Colonic mucosa (tissue), 4 donors: ENCODE measurements at regions not wholly inside any gene's neighbourhood (a gene's known extent, or its start where the extent isn't known, plus 50 kb on each side); places are given as distances from the start of the nearest gene placed in this dataset.

Experiments used
- DNase-seq: peaks from one replicate; pipeline ENCODE4 v3.0.0-alpha.2; 2020
- H3K27ac ChIP-seq: fragments of 200-600 bp; one replicate; pipeline ENCODE4 v1.8.0; 2021
- H3K27me3 ChIP-seq: fragments of 200-600 bp; one replicate; pipeline ENCODE4 v1.8.0; 2021
- H3K36me3 ChIP-seq: fragments of 200-600 bp; one replicate; pipeline ENCODE4 v1.8.0; 2021
- H3K4me1 ChIP-seq: fragments of 200-600 bp; one replicate; pipeline ENCODE4 v1.8.0; 2021; ENCODE audit warnings: mild to moderate bottlenecking
- H3K4me3 ChIP-seq: fragments of 200-600 bp; one replicate; pipeline ENCODE4 v1.8.0; 2021
- H3K9ac ChIP-seq, 2 donors: one replicate each; pipeline ENCODE4 v1.7.0; 2013; ENCODE audit warnings: control low read depth in 2 of 2, low read depth in 2 of 2, low read length in 2 of 2
- H3K9me3 ChIP-seq: fragments of 200-600 bp; one replicate; pipeline ENCODE4 v1.8.0; 2021
- CTCF ChIP-seq: fragments of 200-600 bp; IDR thresholded peaks from one replicate; pipeline ENCODE4 v1.8.0; 2022; ENCODE audit warnings: antibody characterized with exemption, mild to moderate bottlenecking
- intact Hi-C: fragments of 100-400 bp; cut with DNase I; formaldehyde crosslinking; loops from one replicate; pipeline ENCODE4 v1.14.1; 2022
- donor health status: healthy.
- donor health status: DM: no; HTN: no; CAD: no.
- donor health status: DM: no; HTN: no; CAD: no.

- Histone ChIP-seq H3K4me3 (no peak overlapping the region), H3K4me1 (no peaks in the 10 kb centered on the region), H3K36me3 (no peaks in the 10 kb centered on the region), H3K27me3 (no peaks in the 10 kb centered on the region), H3K9me3 (no peaks in the 10 kb centered on the region), H3K9ac (no peak overlapping the region), H3K27ac (no peak overlapping the region)
- TF ChIP-seq CTCF = no peak
- intact Hi-C loops = no loop called here
- DNase-seq = no peak
These were observed 110.4 kb downstream of the RPL22L1 start for GRCh38 chr3:170759511-170760173.

- Histone ChIP-seq H3K36me3 (no peaks in the 10 kb centered on the region), H3K4me1 (no peaks in the 10 kb centered on the region), H3K27me3 (no peaks in the 10 kb centered on the region), H3K4me3 (no peak overlapping the region), H3K27ac (no peak overlapping the region), H3K9ac (no peak overlapping the region), H3K9me3 (no peaks in the 10 kb centered on the region)
- intact Hi-C loops = no loop called here
- DNase-seq = no peak
- no peak for TF ChIP-seq CTCF
These were observed 113.0 kb downstream of the RPL22L1 start for GRCh38 chr3:170757038-170757437.

GRCh38 chr3:170754311-170754693, 115.7 kb downstream of the RPL22L1 start:
- DNase-seq = no peak
- no peaks in the 10 kb centered on the region for H3K27me3 ChIP-seq
- peaks cover 4% of the 10 kb centered on the region for H3K4me1 ChIP-seq
- no peaks in the 10 kb centered on the region for H3K36me3 ChIP-seq
- intact Hi-C loops = no loop called here
- H3K27ac ChIP-seq = no peak overlapping the region
- H3K9me3 ChIP-seq = no peaks in the 10 kb centered on the region
- H3K4me3 ChIP-seq = no peak overlapping the region
- no peak overlapping the region for H3K9ac ChIP-seq
- no peak for TF ChIP-seq CTCF

- Histone ChIP-seq H3K36me3 (no peaks in the 10 kb centered on the region), H3K4me1 (peaks cover 4% of the 10 kb centered on the region), H3K9me3 (no peaks in the 10 kb centered on the region), H3K4me3 (no peak overlapping the region), H3K27ac (no peak overlapping the region), H3K27me3 (no peaks in the 10 kb centered on the region), H3K9ac (no peak overlapping the region)
- intact Hi-C loops = no loop called here
- no peak for TF ChIP-seq CTCF
- no peak for DNase-seq
These were observed 116.3 kb downstream of the RPL22L1 start for GRCh38 chr3:170753421-170754310.

- H3K9me3 ChIP-seq = no peaks in the 10 kb centered on the region
- H3K9ac ChIP-seq = no peak overlapping the region
- H3K27me3 ChIP-seq = no peaks in the 10 kb centered on the region
- no peaks in the 10 kb centered on the region for H3K36me3 ChIP-seq
- no peak for TF ChIP-seq CTCF
- DNase-seq = no peak
- no peak overlapping the region for H3K27ac ChIP-seq
- H3K4me1 ChIP-seq = peaks cover 4% of the 10 kb centered on the region
- H3K4me3 ChIP-seq = no peak overlapping the region
- intact Hi-C loops = no loop called here
These were observed 117.3 kb downstream of the RPL22L1 start for GRCh38 chr3:170752571-170753155.
